ES-I3 (cell line): ENCODE measurements at regions not wholly inside any gene's neighbourhood (a gene's known extent, or its start where the extent isn't known, plus 50 kb on each side); places are given as distances from the start of the nearest gene placed in this dataset.

Experiments used
- H3K36me3 ChIP-seq: 2 replicates; pipeline ENCODE4 v1.6.1; 2013; ENCODE audit warnings: mild to moderate bottlenecking, low read length, control low read depth, moderate library complexity; ENCODE audit not compliant: insufficient read depth
- H3K4me1 ChIP-seq: 2 replicates; pipeline ENCODE4 v1.6.1; 2013; ENCODE audit warnings: mild to moderate bottlenecking, control low read depth, low read length; ENCODE audit not compliant: insufficient read depth
- H3K9ac ChIP-seq: 2 replicates; pipeline ENCODE4 v1.6.1; 2013; ENCODE audit warnings: low read depth, mild to moderate bottlenecking, low read length, moderate library complexity
- H3K9me3 ChIP-seq: 2 replicates; pipeline ENCODE4 v1.6.1; 2013; ENCODE audit warnings: mild to moderate bottlenecking, low read length, moderate library complexity; ENCODE audit not compliant: control insufficient read depth, insufficient read depth

DNA sequence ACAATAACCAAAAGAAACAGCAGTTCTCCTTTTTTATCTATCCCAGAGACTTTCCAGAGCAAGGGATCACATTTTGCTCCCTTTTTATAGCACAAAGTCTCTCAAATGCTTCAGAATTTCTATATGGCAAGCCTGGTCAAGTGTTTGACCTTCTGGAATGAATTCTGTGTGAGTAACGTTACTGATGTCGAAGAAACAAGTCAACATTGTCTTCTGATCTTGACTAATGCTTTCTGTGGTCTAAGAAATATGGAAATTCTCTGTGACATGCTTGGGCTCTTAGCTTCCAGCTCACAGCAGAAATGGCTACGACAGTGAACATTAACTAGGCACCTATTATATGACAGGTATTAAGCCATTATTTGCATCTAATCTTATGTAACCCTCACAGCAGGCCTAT is 411.7 kb downstream of the CADM1 start:
- H3K9me3 ChIP-seq: no peaks in the 10 kb centered on the region
- no peak overlapping the region for H3K9ac ChIP-seq
- H3K36me3 ChIP-seq: no peaks in the 10 kb centered on the region
- peaks cover 2% of the 10 kb centered on the region; the same call in 1 of the 2 replicates for H3K4me1 ChIP-seq

DNA sequence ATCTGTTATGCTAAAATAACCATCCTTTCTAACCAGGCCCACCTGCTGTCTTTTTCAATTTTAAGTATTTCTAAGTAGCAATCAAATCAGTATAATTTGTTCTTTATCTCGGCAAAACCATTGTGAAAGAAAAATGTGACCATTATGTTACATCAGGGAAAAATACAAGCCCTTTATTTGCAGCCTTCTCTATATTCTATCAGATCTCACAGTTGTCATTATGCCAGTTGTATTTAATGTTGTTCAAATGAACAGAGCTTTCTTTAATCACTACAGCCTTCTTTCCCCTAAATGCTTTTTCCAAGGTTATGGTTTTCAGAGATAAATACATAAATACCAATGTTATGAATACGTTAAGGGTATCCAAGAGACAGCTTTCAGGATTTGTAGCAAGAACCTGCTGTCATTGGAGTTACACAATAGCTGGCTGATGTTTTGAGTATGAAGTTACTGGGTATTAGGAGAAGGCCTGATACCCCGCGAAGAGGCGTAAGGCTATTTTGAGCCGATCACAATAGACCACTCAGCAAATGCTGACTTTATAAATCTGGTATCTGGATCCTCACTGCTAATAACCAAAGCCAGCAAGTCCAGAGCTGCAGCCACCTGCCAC is 406.3 kb downstream of the CADM1 start:
- no peaks in the 10 kb centered on the region for H3K36me3 ChIP-seq
- no peaks in the 10 kb centered on the region for H3K4me1 ChIP-seq
- no peaks in the 10 kb centered on the region for H3K9me3 ChIP-seq
- H3K9ac ChIP-seq: no peak overlapping the region

DNA sequence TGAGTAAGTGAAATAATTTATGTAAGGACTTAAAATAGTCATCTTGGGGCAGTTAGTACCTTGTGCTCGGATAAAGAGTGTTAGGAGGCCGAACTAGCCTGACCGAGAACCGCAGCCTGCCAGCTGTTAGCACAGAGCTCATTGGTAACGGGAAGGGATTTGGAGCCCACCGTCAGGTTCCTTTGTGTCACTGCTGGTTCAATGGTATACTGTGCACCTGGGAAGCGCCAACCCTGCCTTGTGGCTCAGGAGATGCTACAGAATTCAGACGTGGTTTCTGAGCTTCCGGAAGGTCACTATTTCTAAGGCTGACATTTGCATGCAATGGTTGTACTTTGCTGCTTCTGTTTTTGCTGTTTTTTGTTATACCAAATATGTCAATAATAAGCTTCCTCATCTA is 403.5 kb downstream of the CADM1 start:
- no peaks in the 10 kb centered on the region for H3K9me3 ChIP-seq
- no peaks in the 10 kb centered on the region for H3K36me3 ChIP-seq
- H3K4me1 ChIP-seq: no peaks in the 10 kb centered on the region
- no peak overlapping the region for H3K9ac ChIP-seq

DNA sequence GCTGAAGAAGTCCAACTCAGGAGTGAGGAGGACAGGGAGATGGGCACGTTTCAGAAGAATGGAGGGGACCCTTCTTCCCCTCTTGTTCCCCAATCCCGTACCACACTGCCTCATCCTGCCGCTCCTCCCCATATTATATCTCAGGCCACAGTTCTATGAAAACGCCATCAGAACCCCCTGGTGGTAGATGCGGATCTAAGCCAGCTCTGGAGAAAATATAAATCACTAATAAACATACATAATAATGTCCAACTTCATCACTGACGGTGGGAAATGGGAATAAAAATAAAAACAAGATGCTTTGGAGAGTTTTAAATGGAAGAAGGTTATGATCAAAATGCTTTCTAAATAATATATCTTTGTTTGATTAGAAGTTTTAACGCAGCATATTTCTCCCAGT is 400.3 kb downstream of the CADM1 start:
- Histone ChIP-seq H3K36me3 (no peaks in the 10 kb centered on the region), H3K4me1 (no peaks in the 10 kb centered on the region), H3K9ac (no peak overlapping the region)

DNA sequence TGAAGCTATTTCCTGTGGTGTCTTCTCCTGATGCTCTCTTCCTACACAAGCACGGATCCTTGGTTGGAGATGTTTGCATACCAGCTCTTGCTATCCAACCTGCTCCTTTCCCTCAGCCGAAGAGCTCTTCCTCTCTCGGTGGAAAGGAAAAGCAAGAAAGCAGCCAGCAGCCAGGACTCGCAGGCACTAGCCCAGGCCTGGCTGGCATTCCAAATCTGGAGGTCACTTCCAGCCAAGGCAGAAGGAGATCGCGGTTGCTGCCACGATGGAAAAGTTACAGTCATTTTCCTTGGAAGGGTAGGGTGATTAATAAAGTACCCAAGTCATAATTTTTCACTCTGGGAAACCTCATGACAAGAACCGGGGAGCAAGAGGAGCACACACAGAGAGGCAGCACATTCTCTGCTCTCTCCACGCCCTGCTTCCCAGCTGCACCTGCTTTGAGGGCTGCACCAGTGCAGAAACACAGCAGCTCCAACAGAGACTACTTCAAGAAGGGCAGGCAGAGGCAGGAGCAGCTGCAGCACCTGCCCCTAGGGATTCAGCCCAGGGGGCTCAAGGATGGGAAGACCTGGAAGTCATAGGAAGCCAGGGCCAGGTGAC is 399.3 kb downstream of the CADM1 start:
- no peak overlapping the region for H3K9ac ChIP-seq
- no peaks in the 10 kb centered on the region for H3K9me3 ChIP-seq
- no peaks in the 10 kb centered on the region for H3K36me3 ChIP-seq
- H3K4me1 ChIP-seq: no peaks in the 10 kb centered on the region

More for the DNA sequence above, 400.3 kb downstream of the CADM1 start:
- H3K9me3 ChIP-seq: no peaks in the 10 kb centered on the region

DNA sequence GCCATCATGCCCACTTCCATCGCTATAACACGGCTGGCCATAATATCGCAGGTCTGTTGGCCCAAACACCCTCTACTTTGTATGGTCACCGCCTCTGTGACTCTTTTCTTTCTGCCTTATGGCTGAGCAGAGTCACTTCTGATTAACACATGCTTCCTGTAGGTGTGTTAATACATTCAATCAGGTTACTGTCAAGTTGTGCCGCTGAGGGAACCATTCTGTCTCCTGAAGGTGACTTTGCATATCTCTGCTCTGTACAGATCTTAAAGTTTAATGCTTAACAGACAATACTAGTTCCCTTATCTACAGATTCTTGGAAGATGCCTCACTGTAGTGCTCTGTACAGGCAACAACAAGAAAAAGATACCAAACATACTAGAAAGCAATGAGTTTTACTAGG is 393.1 kb downstream of the CADM1 start:
- Histone ChIP-seq H3K36me3 (no peaks in the 10 kb centered on the region), H3K4me1 (peaks cover 2% of the 10 kb centered on the region), H3K9ac (no peak overlapping the region), H3K9me3 (no peaks in the 10 kb centered on the region)

DNA sequence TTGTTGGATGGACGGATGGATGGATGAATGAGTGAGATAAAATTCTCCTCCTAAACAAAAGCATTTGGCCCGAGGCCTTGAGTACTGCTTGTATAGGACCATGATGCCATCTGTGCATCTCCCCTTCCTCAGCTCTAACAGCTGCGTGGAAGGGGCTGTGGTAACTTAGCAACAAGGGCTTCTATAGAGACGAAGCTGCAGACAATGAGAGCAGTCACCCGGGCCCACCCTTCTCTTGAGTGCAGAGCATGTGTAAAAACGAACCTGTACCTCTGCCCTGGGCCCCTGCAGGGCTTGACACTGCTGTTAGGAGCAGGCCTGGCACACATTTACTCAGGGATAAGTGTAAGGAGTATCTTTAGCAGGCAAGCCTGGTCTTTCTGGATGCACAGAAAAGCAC is 391.5 kb downstream of the CADM1 start:
- Histone ChIP-seq H3K9me3 (no peaks in the 10 kb centered on the region), H3K9ac (no peak overlapping the region), H3K4me1 (peaks cover 17% of the 10 kb centered on the region), H3K36me3 (no peaks in the 10 kb centered on the region)

DNA sequence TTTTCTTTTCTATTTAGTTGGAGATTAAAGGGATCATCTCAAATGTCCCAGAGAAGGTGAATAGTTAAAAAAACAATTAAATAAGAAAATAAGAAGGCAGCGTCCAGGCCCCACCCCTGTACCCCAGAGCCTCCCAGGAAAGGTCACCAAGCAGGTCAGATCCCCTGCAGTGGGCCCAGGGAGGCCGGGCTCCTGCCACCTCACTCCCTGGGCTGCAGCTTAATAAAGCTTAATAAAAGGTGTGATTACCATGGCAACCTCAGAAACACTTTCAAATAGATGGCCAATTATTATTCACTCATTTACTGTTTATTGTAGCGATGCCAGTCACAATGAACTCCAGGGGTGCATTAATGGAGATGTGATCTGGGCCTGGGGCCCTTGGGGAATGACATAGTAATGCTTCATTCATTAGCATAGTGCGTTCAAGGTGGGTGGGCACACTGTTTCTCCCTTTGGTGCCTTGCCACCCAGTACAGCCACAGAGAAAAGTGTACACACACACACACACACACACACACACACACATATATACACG is 386.2 kb downstream of the CADM1 start:
- no peaks in the 10 kb centered on the region for H3K36me3 ChIP-seq
- no peaks in the 10 kb centered on the region for H3K9me3 ChIP-seq
- H3K4me1 ChIP-seq: peaks cover 30% of the 10 kb centered on the region
- no peak overlapping the region for H3K9ac ChIP-seq

DNA sequence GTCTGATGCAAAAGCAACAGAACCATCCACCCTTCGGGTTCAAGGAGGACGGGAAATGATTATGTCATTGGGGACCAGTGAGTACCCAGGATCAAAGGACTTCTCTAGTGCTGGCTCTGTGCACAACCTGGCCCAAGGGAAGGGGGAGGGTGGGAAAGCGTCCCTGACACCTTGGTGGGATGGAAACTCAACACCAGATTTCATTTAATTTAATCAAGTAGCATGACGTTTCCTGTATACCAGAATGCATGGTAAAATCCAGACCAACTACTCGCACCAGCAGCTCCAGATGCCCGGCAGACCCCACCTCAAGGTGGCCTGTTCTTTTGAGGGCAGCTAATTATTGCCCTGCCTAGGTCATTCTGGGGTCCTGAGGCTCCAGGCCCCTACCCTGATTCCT is 385.1 kb downstream of the CADM1 start:
- Histone ChIP-seq H3K4me1 (peaks cover 30% of the 10 kb centered on the region), H3K9me3 (no peaks in the 10 kb centered on the region), H3K36me3 (no peaks in the 10 kb centered on the region), H3K9ac (no peak overlapping the region)
